SK-N-SH treated with all-trans-retinoic acid at 6 μM for 48 hours (cell line): ENCODE measurements at regions not wholly inside any gene's neighbourhood (a gene's known extent, or its start where the extent isn't known, plus 50 kb on each side); places are given as distances from the start of the nearest gene placed in this dataset.

Experiments used
- ARNTL ChIP-seq: fragments of 450-650 bp; formaldehyde crosslinking; IDR thresholded peaks from 2 replicates; pipeline ENCODE4 v1.5.0; 2020; ENCODE audit warnings: low read depth, mild to moderate bottlenecking, moderate library complexity, borderline replicate concordance
- GLIS3 ChIP-seq: fragments of 250-450 bp; sonication (Bioruptor Pico); IDR thresholded peaks from 2 replicates; pipeline ENCODE4 v1.5.0; 2020; ENCODE audit warnings: mild to moderate bottlenecking, moderate library complexity
- OSR1 ChIP-seq: fragments of 250-450 bp; sonication (Bioruptor Pico); IDR thresholded peaks from 2 replicates; pipeline ENCODE4 v1.8.0; 2022; ENCODE audit warnings: moderate library complexity, mild to moderate bottlenecking, inconsistent platforms
- PPARA ChIP-seq: fragments of 250-450 bp; sonication (Bioruptor Pico); IDR thresholded peaks from 2 replicates; pipeline ENCODE4 v1.5.0; 2020; ENCODE audit warnings: mild to moderate bottlenecking, borderline replicate concordance
- RARB ChIP-seq: fragments of 250-450 bp; sonication (Bioruptor Pico); IDR thresholded peaks from 2 replicates; pipeline ENCODE4 v1.8.0; 2021; ENCODE audit warnings: mild to moderate bottlenecking, moderate library complexity
- SNAI2 ChIP-seq: fragments of 250-450 bp; sonication (Bioruptor Pico); IDR thresholded peaks from 2 replicates; pipeline ENCODE4 v1.5.0; 2020; ENCODE audit warnings: mild to moderate bottlenecking, moderate library complexity
- TCF4 ChIP-seq: fragments of 250-450 bp; sonication (Bioruptor Pico); IDR thresholded peaks from 2 replicates; pipeline ENCODE4 v1.8.0; 2021; ENCODE audit warnings: mild to moderate bottlenecking, moderate library complexity, borderline replicate concordance
- ZFP30 ChIP-seq: fragments of 450-650 bp; formaldehyde crosslinking; IDR thresholded peaks from 2 replicates; pipeline ENCODE4 v1.5.0; 2022; ENCODE audit warnings: mild to moderate bottlenecking, moderate library complexity
- ZNF70 ChIP-seq: fragments of 450-650 bp; formaldehyde crosslinking; IDR thresholded peaks from 2 replicates; pipeline ENCODE4 v1.5.0; 2020; ENCODE audit warnings: mild to moderate bottlenecking, moderate library complexity
- TF ChIP-seq, protein P1 (sequence below): fragments of 250-450 bp; sonication (Bioruptor Pico); IDR thresholded peaks from 2 replicates; pipeline ENCODE4 v1.5.1; 2020; ENCODE audit warnings: low read depth, mild to moderate bottlenecking, moderate library complexity
- TF ChIP-seq, protein P2 (sequence below): fragments of 250-450 bp; sonication (Bioruptor Pico); IDR thresholded peaks from 2 replicates; pipeline ENCODE4 v1.8.0; 2020; ENCODE audit warnings: mild to moderate bottlenecking, moderate library complexity, borderline replicate concordance
- TF ChIP-seq, protein P3 (sequence below): fragments of 250-450 bp; sonication (Bioruptor Pico); IDR thresholded peaks from 2 replicates; pipeline ENCODE4 v1.5.0; 2020; ENCODE audit warnings: mild to moderate bottlenecking, moderate library complexity

- TF ChIP-seq OSR1 (CRISPR knock-in tag): no peak
- no peak for TF ChIP-seq SNAI2 (CRISPR knock-in tag)
- no peak for TF ChIP-seq ARNTL (CRISPR knock-in tag)
- TF ChIP-seq, protein P1, sequence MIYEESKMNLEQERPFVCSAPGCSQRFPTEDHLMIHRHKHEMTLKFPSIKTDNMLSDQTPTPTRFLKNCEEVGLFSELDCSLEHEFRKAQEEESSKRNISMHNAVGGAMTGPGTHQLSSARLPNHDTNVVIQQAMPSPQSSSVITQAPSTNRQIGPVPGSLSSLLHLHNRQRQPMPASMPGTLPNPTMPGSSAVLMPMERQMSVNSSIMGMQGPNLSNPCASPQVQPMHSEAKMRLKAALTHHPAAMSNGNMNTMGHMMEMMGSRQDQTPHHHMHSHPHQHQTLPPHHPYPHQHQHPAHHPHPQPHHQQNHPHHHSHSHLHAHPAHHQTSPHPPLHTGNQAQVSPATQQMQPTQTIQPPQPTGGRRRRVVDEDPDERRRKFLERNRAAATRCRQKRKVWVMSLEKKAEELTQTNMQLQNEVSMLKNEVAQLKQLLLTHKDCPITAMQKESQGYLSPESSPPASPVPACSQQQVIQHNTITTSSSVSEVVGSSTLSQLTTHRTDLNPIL: peak; percentile 48; the same call in 1 of the 2 replicates
- TF ChIP-seq TCF4 (CRISPR knock-in tag): peak; percentile 65; the same call in 1 of the 2 replicates
- TF ChIP-seq, protein P2, sequence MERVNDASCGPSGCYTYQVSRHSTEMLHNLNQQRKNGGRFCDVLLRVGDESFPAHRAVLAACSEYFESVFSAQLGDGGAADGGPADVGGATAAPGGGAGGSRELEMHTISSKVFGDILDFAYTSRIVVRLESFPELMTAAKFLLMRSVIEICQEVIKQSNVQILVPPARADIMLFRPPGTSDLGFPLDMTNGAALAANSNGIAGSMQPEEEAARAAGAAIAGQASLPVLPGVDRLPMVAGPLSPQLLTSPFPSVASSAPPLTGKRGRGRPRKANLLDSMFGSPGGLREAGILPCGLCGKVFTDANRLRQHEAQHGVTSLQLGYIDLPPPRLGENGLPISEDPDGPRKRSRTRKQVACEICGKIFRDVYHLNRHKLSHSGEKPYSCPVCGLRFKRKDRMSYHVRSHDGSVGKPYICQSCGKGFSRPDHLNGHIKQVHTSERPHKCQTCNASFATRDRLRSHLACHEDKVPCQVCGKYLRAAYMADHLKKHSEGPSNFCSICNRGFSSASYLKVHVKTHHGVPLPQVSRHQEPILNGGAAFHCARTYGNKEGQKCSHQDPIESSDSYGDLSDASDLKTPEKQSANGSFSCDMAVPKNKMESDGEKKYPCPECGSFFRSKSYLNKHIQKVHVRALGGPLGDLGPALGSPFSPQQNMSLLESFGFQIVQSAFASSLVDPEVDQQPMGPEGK: no peak
- TF ChIP-seq RARB: no peak
- TF ChIP-seq, protein P3, sequence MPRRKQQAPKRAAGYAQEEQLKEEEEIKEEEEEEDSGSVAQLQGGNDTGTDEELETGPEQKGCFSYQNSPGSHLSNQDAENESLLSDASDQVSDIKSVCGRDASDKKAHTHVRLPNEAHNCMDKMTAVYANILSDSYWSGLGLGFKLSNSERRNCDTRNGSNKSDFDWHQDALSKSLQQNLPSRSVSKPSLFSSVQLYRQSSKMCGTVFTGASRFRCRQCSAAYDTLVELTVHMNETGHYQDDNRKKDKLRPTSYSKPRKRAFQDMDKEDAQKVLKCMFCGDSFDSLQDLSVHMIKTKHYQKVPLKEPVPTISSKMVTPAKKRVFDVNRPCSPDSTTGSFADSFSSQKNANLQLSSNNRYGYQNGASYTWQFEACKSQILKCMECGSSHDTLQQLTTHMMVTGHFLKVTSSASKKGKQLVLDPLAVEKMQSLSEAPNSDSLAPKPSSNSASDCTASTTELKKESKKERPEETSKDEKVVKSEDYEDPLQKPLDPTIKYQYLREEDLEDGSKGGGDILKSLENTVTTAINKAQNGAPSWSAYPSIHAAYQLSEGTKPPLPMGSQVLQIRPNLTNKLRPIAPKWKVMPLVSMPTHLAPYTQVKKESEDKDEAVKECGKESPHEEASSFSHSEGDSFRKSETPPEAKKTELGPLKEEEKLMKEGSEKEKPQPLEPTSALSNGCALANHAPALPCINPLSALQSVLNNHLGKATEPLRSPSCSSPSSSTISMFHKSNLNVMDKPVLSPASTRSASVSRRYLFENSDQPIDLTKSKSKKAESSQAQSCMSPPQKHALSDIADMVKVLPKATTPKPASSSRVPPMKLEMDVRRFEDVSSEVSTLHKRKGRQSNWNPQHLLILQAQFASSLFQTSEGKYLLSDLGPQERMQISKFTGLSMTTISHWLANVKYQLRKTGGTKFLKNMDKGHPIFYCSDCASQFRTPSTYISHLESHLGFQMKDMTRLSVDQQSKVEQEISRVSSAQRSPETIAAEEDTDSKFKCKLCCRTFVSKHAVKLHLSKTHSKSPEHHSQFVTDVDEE: no peak
- no peak for TF ChIP-seq GLIS3 (CRISPR knock-in tag)
- TF ChIP-seq ZFP30 (CRISPR knock-in tag): no peak
- no peak for TF ChIP-seq ZNF70 (CRISPR knock-in tag)
- no peak for TF ChIP-seq PPARA
Measured at GRCh38 chr7:85688712-85689111, 501.9 kb upstream of the SEMA3D start.
